OCI-LY7 (cell line): ENCODE measurements at regions not wholly inside any gene's neighbourhood (a gene's known extent, or its start where the extent isn't known, plus 50 kb on each side); places are given as distances from the start of the nearest gene placed in this dataset.

Experiments
- BruUV-seq: library from RNA; stranded (reverse); fragments of 400-500 nt; replicated peaks from 2 replicates; lab custom pipeline; 2021; lab: Mats Ljungman, UMichigan
- CTCF ChIA-PET: fragments of 300-600 bp; sonication (Branson Sonifier 250); formaldehyde crosslinking; loops from one replicate; lab custom pipeline; 2022; ENCODE audit warnings: antibody characterized with exemption; ENCODE audit not compliant: unreplicated experiment; lab: Charles Lee
- POLR2A ChIA-PET: fragments of 300-600 bp; sonication (Branson Sonifier 250); formaldehyde crosslinking; loops from one replicate; lab custom pipeline; 2022; ENCODE audit warnings: antibody characterized with exemption; lab: Charles Lee
- DNase-seq: peaks from one replicate; pipeline ENCODE4 v3.0.0-alpha.2; 2015; ENCODE audit warnings: low spot score
- H2AFZ ChIP-seq: fragments of 200-600 bp; sonication (generic), shearing (Covaris generic); 2 replicates; pipeline ENCODE4 v1.6.1; 2014; ENCODE audit warnings: mild to moderate bottlenecking, antibody characterized with exemption, low read length, moderate library complexity
- H3K27ac ChIP-seq: fragments of 200-600 bp; sonication (generic); 2 replicates; pipeline ENCODE4 v1.5.1; 2014; ENCODE audit warnings: mixed run types, low read depth, mild to moderate bottlenecking, moderate library complexity, low read length, inconsistent platforms; ENCODE audit not compliant: poor library complexity, severe bottlenecking
- H3K36me3 ChIP-seq: fragments of 200-600 bp; sonication (generic); 2 replicates; pipeline ENCODE4 v1.6.1; 2014; ENCODE audit warnings: mild to moderate bottlenecking, antibody characterized with exemption, low read length, moderate library complexity, mixed read lengths; ENCODE audit not compliant: insufficient read depth
- H3K4me1 ChIP-seq: fragments of 200-600 bp; sonication (generic); 2 replicates; pipeline ENCODE4 v1.5.1; 2014; ENCODE audit warnings: mild to moderate bottlenecking, low read length; ENCODE audit not compliant: insufficient read depth, poor library complexity, severe bottlenecking
- H3K4me2 ChIP-seq: fragments of 200-600 bp; sonication (generic); 2 replicates; pipeline ENCODE4 v1.6.1; 2014; ENCODE audit warnings: mild to moderate bottlenecking, low read length
- H3K4me3 ChIP-seq: fragments of 200-600 bp; sonication (generic); 2 replicates; pipeline ENCODE4 v1.5.1; 2014; ENCODE audit warnings: mild to moderate bottlenecking, low read depth, low read length; ENCODE audit not compliant: poor library complexity, severe bottlenecking
- H3K79me2 ChIP-seq: fragments of 200-600 bp; sonication (generic); 2 replicates; pipeline ENCODE4 v1.6.1; 2016; ENCODE audit warnings: low read depth, mild to moderate bottlenecking, low read length, moderate library complexity, mixed read lengths; ENCODE audit not compliant: insufficient read depth
- H3K9me2 ChIP-seq: fragments of 200-600 bp; sonication (generic); 2 replicates; pipeline ENCODE4 v1.6.1; 2016; ENCODE audit warnings: mild to moderate bottlenecking, low read length, mixed read lengths; ENCODE audit not compliant: insufficient read depth
- H3K9me3 ChIP-seq: fragments of 200-600 bp; sonication (generic); 2 replicates; pipeline ENCODE4 v1.6.1; 2014; ENCODE audit warnings: mild to moderate bottlenecking, mixed run types, low read length, mixed read lengths
- H4K20me1 ChIP-seq: fragments of 200-600 bp; sonication (generic); 2 replicates; pipeline ENCODE4 v1.6.1; 2014; ENCODE audit warnings: mild to moderate bottlenecking, antibody characterized with exemption, low read length, moderate library complexity, mixed read lengths; ENCODE audit not compliant: insufficient read depth
- CTCF ChIP-seq: fragments of 200-600 bp; sonication (generic); conservative IDR thresholded peaks from 2 replicates; pipeline ENCODE4 v1.5.1; 2014; ENCODE audit warnings: mild to moderate bottlenecking, antibody characterized with exemption, low read length, moderate library complexity, mixed read lengths
- EZH2phosphoT487 ChIP-seq: fragments of 200-600 bp; sonication (generic); IDR thresholded peaks from 2 replicates; pipeline ENCODE4 v1.6.1; 2018; ENCODE audit warnings: low read depth, borderline replicate concordance, mild to moderate bottlenecking, mixed run types, antibody characterized with exemption, low read length, moderate library complexity, mixed read lengths
- intact Hi-C: fragments of 100-400 bp; cut with micrococcal nuclease; formaldehyde crosslinking; loops from one replicate; pipeline ENCODE4 v1.10.0; 2022; ENCODE audit not compliant: unreplicated experiment

DNA sequence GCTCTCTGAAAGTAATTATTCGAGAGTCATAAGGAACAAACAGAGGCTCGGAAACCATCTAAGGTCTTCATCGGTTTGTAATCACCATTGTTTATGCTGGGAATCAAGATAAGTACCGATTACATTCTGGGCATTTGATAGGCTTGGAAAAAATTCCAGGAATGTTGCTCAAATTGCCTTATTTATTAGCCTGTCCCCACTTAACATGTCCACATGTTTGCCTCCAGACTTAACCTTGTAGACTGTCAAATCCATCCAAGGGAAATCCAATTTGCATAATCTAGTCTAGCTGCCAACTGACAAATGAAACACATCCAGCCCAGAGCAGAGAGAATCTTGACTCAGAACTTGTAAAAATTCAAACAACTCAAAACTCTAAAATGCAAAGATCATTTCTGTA is 51.3 kb upstream of the TMC5 start:
- H3K27ac ChIP-seq = no peak overlapping the region
- intact Hi-C loops = no loop called here
- no peaks in the 10 kb centered on the region for H3K79me2 ChIP-seq
- BruUV-seq = no TSS peak
- no peak overlapping the region for H3K4me2 ChIP-seq
- POLR2A ChIA-PET = interaction anchor here (0.5 to 1.4 kb wide), 2 partner anchors 61 to 341 kb away, joined by 3 read pairs; no protein-coding TSS in a partner anchor
- H2AFZ ChIP-seq = no peak overlapping the region
- TF ChIP-seq CTCF (no peak), EZH2phosphoT487 (no peak)
- CTCF ChIA-PET = no interaction called here
- H3K9me2 ChIP-seq = no peaks in the 10 kb centered on the region
- no peaks in the 10 kb centered on the region for H3K36me3 ChIP-seq
- H3K9me3 ChIP-seq = no peaks in the 10 kb centered on the region
- no peak overlapping the region for H3K4me3 ChIP-seq
- H3K4me1 ChIP-seq = no peaks in the 10 kb centered on the region
- no peaks in the 10 kb centered on the region for H4K20me1 ChIP-seq
- no peak for DNase-seq

DNA sequence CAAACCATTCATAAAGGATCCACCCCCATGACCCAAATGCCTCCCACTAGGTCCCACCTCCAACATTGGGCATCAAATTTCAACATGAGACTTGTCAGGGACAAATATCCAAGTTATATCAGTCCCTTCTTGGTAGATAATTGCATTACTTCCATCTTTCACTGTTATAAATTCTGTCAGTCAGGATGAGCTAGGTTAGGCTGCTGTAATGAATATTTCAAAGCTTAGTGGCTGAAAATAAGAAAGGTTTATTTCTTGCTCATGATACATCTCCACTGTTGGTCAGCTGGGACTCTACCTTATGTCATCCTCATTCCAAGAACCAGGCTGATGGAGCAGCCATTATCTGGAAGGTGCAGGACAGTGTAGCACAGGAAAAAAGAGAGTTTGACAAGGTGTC is 50.3 kb upstream of the TMC5 start:
- no peaks in the 10 kb centered on the region for H3K36me3 ChIP-seq
- H3K4me2 ChIP-seq = no peak overlapping the region
- H3K79me2 ChIP-seq = no peaks in the 10 kb centered on the region
- H4K20me1 ChIP-seq = no peaks in the 10 kb centered on the region
- H3K27ac ChIP-seq = no peak overlapping the region
- no TSS peak for BruUV-seq
- H3K9me2 ChIP-seq = no peaks in the 10 kb centered on the region
- ChIA-PET POLR2A (interaction anchor here (1.4 kb wide), 1 partner anchor 60 kb away, joined by 3 read pairs; no protein-coding TSS in a partner anchor), CTCF (no interaction called here)
- intact Hi-C loops = no loop called here
- no peak overlapping the region for H2AFZ ChIP-seq
- DNase-seq = no peak
- no peak overlapping the region for H3K4me3 ChIP-seq
- TF ChIP-seq CTCF (no peak), EZH2phosphoT487 (no peak)
- no peaks in the 10 kb centered on the region for H3K4me1 ChIP-seq
- no peaks in the 10 kb centered on the region for H3K9me3 ChIP-seq
